Activated CD8-positive, alpha-beta memory T cell treated with anti-CD3 and anti-CD28 coated beads, Interleukin-2, amount 50 U/mL, for 24 hours (primary cell): ENCODE measurements at regions not wholly inside any gene's neighbourhood (a gene's known extent, or its start where the extent isn't known, plus 50 kb on each side); places are given as distances from the start of the nearest gene placed in this dataset.
"Not testable (repeated sequence)": the region's sequence is repeated elsewhere in the genome, so short reads cannot be mapped to it uniquely, and the experiment has no call there.

Experiments
- DNase-seq: peaks from one replicate; pipeline ENCODE4 v3.0.0-alpha.2; 2020; ENCODE audit errors: extremely low read depth

DNA sequence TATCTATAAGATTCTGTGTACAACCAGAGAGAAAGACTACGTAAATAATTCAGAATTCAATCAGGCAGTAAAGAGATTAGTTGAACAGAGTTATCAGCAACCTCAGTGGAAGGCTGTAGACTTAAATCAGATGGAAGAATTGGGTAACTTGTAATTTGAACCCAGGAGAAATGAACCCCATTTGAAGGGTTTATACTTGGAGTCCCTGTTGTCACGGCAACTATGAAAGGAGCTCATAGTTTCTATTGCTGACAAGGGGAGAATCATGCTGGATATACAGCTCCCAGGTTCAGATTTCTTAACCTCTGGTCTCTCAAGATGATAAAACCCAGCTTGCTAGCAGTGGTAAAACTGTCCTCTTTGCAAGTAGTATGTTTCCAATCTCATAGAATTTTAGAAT is 54.4 kb upstream of the BMP4 start:
- DNase-seq = no peak

DNA sequence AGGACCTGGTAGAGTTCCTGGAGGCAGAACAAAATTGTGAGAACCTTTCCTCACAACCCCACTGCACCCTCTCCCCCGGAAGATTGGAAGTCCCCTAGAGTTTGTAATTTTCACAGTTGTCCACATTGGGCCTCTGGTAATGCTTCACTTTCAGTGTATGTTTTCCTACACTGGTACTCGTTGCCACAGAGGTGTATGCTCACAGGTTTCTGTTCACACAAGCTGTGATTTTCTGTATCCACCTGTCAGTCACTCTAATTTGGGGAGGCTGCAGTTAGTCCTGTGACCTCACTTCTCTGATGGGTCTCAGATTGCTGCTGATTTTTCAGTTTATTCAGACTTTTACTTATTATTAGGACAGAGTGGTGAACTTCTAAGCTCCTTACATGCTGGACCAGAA is 66.4 kb upstream of the BMP4 start:
- DNase-seq = no peak

GRCh38 chr14:54025661-54026060 is 69.0 kb upstream of the BMP4 start:
- DNase-seq = no peak

GRCh38 chr14:54026671-54027070 is 70.0 kb upstream of the BMP4 start:
- no peak for DNase-seq

DNA sequence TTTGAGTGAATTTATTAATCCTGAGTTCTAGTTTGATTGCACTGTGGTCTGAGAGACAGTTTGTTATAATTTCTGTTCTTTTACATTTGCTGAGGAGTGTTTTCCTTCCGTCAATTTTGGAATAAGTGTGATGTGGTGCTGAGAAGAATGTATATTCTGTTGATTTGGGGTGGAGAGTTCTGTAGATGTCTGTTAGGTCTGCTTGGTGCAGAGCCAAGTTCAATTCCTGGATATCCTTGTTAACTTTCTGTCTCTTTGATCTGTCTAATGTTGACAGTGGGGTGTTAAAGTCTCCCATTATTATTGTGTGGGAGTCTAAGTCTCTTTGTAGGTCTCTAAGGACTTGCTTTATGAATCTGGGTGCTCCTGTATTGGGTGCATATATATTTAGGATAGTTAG is 74.4 kb upstream of the BMP4 start:
- not testable (repeated sequence) for DNase-seq

DNA sequence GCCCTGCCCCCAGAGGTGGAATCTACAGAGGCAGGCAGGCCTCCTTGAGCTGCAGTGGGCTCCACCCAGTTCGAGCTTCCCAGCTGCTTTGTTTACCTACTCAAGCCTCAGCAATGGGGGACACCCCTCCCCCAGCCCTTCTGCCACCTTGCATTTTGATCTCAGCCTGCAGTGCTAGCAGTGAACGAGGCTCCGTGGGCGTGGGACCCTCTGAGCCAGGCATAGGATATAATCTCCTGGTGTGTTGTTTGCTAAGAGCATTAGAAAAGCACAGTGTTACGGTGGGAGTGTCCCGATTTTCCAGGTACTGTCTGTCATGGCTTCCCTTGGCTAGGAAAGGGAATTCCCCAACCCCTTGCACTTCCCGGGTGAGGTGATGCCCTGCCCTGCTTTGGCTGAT is 76.7 kb upstream of the BMP4 start:
- not testable (repeated sequence) for DNase-seq

DNA sequence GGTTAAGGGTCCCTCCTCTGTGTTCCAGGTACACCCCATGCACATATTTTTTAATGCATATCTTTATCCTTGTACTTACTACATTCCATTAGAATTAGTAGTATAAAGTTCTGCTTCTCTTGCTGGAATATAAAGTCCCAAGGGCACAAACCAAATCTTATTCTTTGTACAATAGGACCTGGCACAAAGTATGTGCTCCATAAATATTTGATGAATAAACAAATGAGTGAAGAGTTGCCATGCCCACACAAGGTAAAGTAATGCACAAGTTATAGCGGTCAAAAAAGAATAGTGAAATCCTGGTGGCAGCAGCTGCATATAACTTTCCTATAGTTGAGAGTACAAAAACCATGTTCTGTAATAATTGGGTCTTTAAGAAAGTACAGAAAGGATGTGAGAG is 82.1 kb upstream of the BMP4 start:
- no peak for DNase-seq

DNA sequence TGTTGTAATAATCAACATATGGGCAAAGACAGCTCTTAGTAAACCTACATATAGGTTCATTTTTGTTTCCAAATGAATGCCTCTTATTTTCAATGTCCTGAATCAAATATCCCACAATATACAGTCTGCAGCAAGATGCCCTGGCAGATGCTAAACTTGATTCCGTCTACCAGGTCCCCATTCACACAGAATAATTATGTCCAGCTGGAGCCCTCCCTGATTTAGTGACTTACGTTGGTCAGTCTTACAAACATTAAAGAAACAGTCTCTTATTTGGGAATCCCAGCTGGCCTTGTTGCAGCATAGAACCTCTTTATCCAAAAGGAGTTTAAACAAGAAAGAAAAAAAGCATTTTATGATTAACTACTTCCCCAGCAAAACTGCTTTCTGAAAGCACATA is 82.7 kb upstream of the BMP4 start:
- DNase-seq = no peak

- no peak for DNase-seq
Measured at GRCh38 chr14:54040846-54041245, 84.2 kb upstream of the BMP4 start.

- no peak for DNase-seq
Measured at GRCh38 chr14:54046250-54046649, 89.6 kb upstream of the BMP4 start.

DNA sequence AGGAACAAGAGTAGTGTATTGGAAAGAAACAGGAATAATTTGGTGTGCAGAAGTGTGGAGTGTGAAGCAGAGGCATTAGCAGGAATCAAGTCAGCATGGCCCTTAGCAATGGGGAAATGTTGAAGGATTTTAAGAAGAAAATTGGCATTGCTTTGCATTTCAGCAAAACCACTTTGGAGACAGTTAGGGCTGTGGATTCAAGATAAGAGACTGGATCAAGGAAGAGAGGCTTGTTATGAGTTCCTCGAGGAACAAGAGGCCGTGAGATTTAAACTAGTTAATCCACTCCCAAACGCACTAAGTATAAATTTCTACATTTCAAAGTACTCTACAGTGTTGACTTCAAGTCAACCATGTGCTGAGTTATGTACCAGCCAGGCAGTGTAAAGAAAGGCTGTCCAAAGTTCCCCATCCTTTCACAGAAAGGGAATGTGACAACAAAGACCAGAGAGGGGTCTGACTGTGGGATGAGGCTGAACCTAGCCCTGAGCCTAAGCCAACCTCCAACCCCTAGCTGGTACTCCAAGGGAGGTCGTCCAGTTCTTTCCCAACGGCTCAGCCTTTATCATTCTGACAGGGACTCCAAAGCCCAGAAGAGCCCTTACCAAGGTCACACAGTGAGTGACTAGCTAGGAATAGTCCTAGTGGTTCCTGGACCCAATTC is 91.2 kb upstream of the BMP4 start:
- DNase-seq = no peak

- no peak for DNase-seq
Measured at GRCh38 chr14:54048311-54048710, 91.7 kb upstream of the BMP4 start.

GRCh38 chr14:54048736-54049135 is 92.1 kb upstream of the BMP4 start:
- DNase-seq = no peak

DNA sequence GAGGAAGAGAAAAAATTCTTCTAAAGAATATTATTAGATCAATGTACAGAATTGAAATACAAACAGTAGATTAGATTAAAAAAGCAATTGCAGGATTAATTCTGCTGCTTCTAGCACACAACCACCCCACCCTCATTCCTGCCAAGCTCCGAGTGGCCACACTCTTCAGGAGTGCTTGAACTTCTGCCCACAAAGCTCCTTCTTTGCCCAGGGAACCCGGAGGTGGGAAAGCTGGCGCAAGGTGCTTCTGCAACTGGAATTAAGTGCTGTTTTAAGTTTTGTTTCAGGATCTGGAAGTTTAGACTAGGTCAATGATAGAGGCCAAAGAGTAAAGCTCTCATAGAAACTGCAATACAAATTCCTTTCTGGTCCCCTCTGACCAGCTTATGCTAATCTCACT is 94.1 kb upstream of the BMP4 start:
- no peak for DNase-seq

DNA sequence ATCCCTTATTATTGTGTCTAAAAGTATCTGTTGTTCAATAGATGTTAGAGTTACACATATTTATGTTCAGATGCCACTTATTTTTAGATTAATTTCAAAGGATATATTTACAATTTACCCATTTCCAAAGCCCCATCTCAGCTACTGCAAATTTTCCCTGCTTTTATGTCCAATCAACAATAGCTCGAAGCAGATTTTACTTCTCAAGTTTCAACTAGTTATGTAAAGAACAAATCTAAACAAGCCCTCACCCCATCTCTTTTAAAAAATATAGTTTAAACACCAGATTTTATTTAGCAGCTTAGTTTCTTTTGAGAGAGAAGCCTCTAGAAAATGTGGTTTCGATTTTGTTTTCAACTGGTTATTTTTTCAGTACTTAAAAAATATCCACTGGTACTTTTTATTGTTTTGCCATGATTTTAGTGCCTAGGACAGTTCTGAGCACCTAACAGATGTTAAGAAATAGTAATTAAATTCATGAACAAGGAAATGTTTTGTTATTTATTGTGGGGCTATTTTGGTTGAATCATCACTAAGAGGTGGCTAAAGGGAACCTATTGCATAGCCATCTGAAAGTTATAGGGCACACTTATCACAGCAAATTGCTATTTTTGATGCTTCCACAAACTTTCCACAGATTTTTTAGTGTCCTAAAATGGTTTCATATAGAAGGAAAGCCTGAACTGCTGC is 96.2 kb upstream of the BMP4 start:
- DNase-seq = no peak

- no peak for DNase-seq
Measured at GRCh38 chr14:54053386-54053745, 96.7 kb upstream of the BMP4 start.

DNA sequence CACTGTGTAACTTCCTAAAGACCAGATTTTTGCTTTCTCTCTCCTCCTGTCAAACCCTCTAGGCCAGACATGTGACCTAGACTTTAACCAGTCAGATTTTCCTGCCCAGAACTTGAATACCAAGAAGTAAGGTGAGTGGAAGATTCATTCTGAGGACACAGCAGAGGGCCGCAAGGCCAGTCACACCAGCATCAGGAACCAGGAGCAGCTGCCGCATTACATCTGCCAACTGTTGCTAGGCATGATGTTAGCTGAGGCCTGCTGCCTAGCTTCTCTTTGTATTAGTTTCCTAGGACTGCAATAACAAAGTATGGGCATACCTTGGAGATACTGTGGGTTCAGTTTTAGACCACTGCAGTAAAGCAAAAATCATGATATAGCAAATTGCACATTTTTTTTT is 101.9 kb upstream of the BMP4 start:
- no peak for DNase-seq

GRCh38 chr14:54083549-54084239 is 127.1 kb upstream of the BMP4 start:
- DNase-seq = no peak

- DNase-seq = no peak
Measured at GRCh38 chr14:54085232-54085761, 128.7 kb upstream of the BMP4 start.

DNA sequence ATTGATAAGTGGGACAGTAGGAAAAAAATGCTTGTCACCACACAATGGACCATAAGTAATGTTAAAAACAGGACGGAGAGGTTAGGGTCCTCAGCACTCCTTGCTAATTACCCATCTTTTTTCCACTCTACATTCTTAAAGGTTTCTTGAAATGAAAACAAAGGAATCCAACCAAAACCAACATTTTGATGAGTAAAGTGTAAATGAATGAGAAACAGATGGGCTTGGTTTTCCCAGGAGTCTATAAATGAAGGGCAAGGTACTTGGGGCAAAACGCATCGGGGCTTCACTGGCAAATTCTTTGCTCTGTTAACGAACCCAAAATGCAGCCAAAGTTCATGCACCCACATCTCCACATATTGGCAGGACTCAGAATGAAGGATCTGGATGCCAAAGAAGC is 129.2 kb upstream of the BMP4 start:
- DNase-seq = no peak

DNA sequence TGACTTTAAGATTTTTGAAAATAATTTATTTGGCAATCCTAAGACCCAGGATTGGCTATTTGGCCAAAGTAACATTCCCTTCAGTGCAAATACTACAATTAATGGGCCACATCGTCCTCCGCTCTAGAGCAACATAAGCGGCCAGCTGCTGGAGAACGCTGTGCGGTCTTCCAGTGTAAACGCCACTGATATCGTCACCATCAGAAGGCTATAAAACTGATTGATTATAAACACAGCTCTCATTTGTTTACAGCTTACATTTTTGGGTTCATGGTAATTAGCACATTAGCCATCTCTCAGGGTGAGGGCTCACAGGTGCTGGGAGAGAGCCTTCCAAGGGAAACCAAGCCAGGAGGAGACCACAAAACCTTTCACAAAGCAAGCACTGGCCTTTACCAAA is 130.1 kb upstream of the BMP4 start:
- DNase-seq = no peak

DNA sequence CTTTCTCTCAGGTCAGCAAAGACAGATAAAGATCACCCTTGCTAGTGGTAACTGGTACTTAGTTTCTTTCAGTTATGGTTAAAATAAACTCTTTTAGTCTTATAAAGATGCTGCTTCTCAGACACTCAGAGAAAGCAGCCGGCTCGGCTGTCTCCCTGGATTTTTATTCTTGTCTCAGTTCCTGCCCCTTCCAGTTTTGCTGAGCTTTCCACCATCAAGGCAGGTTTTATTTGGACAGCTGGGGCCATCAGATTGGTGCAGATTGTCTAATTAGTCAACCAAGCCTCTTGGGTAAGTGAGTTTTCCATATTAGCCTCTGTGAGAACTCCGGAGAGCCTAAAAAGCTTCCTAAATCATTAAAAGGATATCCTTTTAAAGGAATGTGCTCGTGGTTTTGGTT is 130.8 kb upstream of the BMP4 start:
- DNase-seq = no peak

DNA sequence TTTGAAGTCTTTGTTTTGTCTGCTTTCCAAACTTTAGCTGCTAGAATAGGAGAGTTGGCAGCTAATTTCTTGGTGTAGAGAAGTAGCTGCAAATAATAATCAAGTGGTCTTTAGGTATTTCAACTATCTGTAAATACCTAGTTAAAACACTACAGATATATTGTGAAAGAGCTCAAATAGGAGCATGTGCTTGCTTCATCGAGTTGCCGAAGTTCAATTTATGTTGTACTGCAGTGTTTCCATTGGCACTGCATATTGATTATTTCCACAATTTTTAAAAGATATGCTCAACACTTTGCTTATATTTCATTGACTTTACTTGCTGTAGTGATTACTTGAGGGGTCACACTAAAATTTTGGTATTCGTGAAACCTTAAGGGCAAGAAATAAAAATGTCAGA is 131.6 kb upstream of the BMP4 start:
- no peak for DNase-seq
